ENCODE measurements at regions not wholly inside any gene's neighbourhood (a gene's known extent, or its start where the extent isn't known, plus 50 kb on each side); places are given as distances from the start of the nearest gene placed in this dataset.

GRCh38 chr7:130919316-130920103 is 185.5 kb upstream of the KLF14 start:
- TF ChIP-seq, protein P1, sequence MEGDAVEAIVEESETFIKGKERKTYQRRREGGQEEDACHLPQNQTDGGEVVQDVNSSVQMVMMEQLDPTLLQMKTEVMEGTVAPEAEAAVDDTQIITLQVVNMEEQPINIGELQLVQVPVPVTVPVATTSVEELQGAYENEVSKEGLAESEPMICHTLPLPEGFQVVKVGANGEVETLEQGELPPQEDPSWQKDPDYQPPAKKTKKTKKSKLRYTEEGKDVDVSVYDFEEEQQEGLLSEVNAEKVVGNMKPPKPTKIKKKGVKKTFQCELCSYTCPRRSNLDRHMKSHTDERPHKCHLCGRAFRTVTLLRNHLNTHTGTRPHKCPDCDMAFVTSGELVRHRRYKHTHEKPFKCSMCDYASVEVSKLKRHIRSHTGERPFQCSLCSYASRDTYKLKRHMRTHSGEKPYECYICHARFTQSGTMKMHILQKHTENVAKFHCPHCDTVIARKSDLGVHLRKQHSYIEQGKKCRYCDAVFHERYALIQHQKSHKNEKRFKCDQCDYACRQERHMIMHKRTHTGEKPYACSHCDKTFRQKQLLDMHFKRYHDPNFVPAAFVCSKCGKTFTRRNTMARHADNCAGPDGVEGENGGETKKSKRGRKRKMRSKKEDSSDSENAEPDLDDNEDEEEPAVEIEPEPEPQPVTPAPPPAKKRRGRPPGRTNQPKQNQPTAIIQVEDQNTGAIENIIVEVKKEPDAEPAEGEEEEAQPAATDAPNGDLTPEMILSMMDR (conservative IDR thresholded peaks at IDR 0.05; ENCODE audit: low read depth, low read length) = no peak
- no peak for TF ChIP-seq EZH2 (IDR thresholded peaks at IDR 0.05; ENCODE audit: borderline replicate concordance, low read depth, low read length, poor library complexity, severe bottlenecking)

Measured in A673 (cell line).